ENCODE measurements at regions not wholly inside any gene's neighbourhood (a gene's known extent, or its start where the extent isn't known, plus 50 kb on each side); places are given as distances from the start of the nearest gene placed in this dataset.
A peak's percentile ranks its signal among the peaks of the same experiment; 100 is the strongest.

GRCh38 chr14:55734731-55735130 lies 154.7 kb downstream of the KTN1 start:
- no peak for DNase-seq

- DNase-seq: peak in 1 of 58 donors; percentile 50
These were observed 160.1 kb downstream of the KTN1 start for GRCh38 chr14:55739967-55740648.

- no peak for DNase-seq
These were observed 160.6 kb downstream of the KTN1 start for GRCh38 chr14:55740649-55740989.

- no peak for DNase-seq
These were observed 161.2 kb downstream of the KTN1 start for GRCh38 chr14:55741240-55741639.

- DNase-seq: no peak
These were observed 163.5 kb downstream of the KTN1 start for GRCh38 chr14:55743551-55743950.

- no peak for DNase-seq
These were observed 164.3 kb downstream of the KTN1 start for GRCh38 chr14:55744321-55744720.

- DNase-seq: no peak
These were observed 165.9 kb downstream of the KTN1 start for GRCh38 chr14:55745906-55746305.

GRCh38 chr14:55746558-55746957 lies 166.6 kb downstream of the KTN1 start:
- DNase-seq: no peak

- no peak for DNase-seq
These were observed 167.2 kb downstream of the KTN1 start for GRCh38 chr14:55747186-55747585.

GRCh38 chr14:55749201-55749812 lies 169.3 kb downstream of the KTN1 start:
- DNase-seq: no peak

GRCh38 chr14:55749946-55750345 lies 169.9 kb downstream of the KTN1 start:
- no peak for DNase-seq

- no peak for DNase-seq
These were observed 172.8 kb downstream of the KTN1 start for GRCh38 chr14:55752580-55753390.

- no peak for DNase-seq
These were observed 174.5 kb downstream of the KTN1 start for GRCh38 chr14:55754471-55754870.

GRCh38 chr14:55754871-55755270 lies 174.9 kb downstream of the KTN1 start:
- no peak for DNase-seq

GRCh38 chr14:55756078-55756477 lies 176.1 kb downstream of the KTN1 start:
- no peak for DNase-seq

GRCh38 chr14:55756557-55756956 lies 176.6 kb downstream of the KTN1 start:
- no peak for DNase-seq

- DNase-seq: no peak
These were observed 178.8 kb downstream of the KTN1 start for GRCh38 chr14:55758796-55759195.

- DNase-seq: no peak
These were observed 181.0 kb downstream of the KTN1 start for GRCh38 chr14:55760789-55761566.

GRCh38 chr14:55761651-55762050 lies 181.6 kb downstream of the KTN1 start:
- DNase-seq: no peak

GRCh38 chr14:55762595-55763232 lies 182.7 kb downstream of the KTN1 start:
- no peak for DNase-seq

GRCh38 chr14:55764784-55765183 lies 184.8 kb downstream of the KTN1 start:
- DNase-seq: no peak
